AG08396 (cell line): ENCODE measurements at regions not wholly inside any gene's neighbourhood (a gene's known extent, or its start where the extent isn't known, plus 50 kb on each side); places are given as distances from the start of the nearest gene placed in this dataset.

Experiments used
- DNase-seq: peaks from one replicate; pipeline ENCODE4 v3.0.0; 2012; ENCODE audit warnings: low spot score, mixed read lengths

GRCh38 chr11:103624708-103625623 is 411.5 kb upstream of the DDI1 start:
- peak; percentile 60 for DNase-seq

- DNase-seq = no peak
These were observed 410.8 kb upstream of the DDI1 start for GRCh38 chr11:103625624-103625965.

GRCh38 chr11:103628121-103628520 is 408.3 kb upstream of the DDI1 start:
- DNase-seq = no peak

GRCh38 chr11:103631841-103632240 is 404.6 kb upstream of the DDI1 start:
- DNase-seq = no peak

- DNase-seq = peak; percentile 18
These were observed 403.2 kb upstream of the DDI1 start for GRCh38 chr11:103633068-103633788.

- no peak for DNase-seq
These were observed 402.4 kb upstream of the DDI1 start for GRCh38 chr11:103633819-103634590.

GRCh38 chr11:103636232-103636631 is 400.2 kb upstream of the DDI1 start:
- DNase-seq = no peak

GRCh38 chr11:103637295-103637694 is 399.1 kb upstream of the DDI1 start:
- DNase-seq = no peak

- no peak for DNase-seq
These were observed 398.6 kb upstream of the DDI1 start for GRCh38 chr11:103637831-103638230.

- DNase-seq = no peak
These were observed 391.8 kb upstream of the DDI1 start for GRCh38 chr11:103644676-103645075.

GRCh38 chr11:103648054-103648453 is 388.4 kb upstream of the DDI1 start:
- no peak for DNase-seq

GRCh38 chr11:103648670-103649400 is 387.6 kb upstream of the DDI1 start:
- DNase-seq = no peak

GRCh38 chr11:103649401-103649895 is 387.0 kb upstream of the DDI1 start:
- DNase-seq = no peak

- no peak for DNase-seq
These were observed 386.1 kb upstream of the DDI1 start for GRCh38 chr11:103650330-103650729.

- DNase-seq = no peak
These were observed 385.0 kb upstream of the DDI1 start for GRCh38 chr11:103651341-103651998.

GRCh38 chr11:103652013-103652412 is 384.4 kb upstream of the DDI1 start:
- DNase-seq = no peak

GRCh38 chr11:103656382-103656781 is 380.1 kb upstream of the DDI1 start:
- no peak for DNase-seq

GRCh38 chr11:103659206-103659618 is 377.2 kb upstream of the DDI1 start:
- no peak for DNase-seq

- DNase-seq = no peak
These were observed 376.7 kb upstream of the DDI1 start for GRCh38 chr11:103659743-103660142.

GRCh38 chr11:103661185-103661584 is 375.3 kb upstream of the DDI1 start:
- DNase-seq = no peak

GRCh38 chr11:103661991-103662390 is 374.4 kb upstream of the DDI1 start:
- DNase-seq = no peak
